CD4-positive, CD25-positive, alpha-beta regulatory T cell (primary cell): ENCODE measurements at regions not wholly inside any gene's neighbourhood (a gene's known extent, or its start where the extent isn't known, plus 50 kb on each side); places are given as distances from the start of the nearest gene placed in this dataset.

ENCODE experiments used
- ATAC-seq, 2 donors: fragments of 150-1000 bp; cut with Tn5 transposase; one replicate each; pipeline ENCODE4 v1.10.0; 2021; ENCODE audit warnings: low read depth in 2 of 2, moderate number of reproducible peaks in 2 of 2, moderate library complexity in 1 of 2
- DNase-seq, 3 donors: peaks; one replicate each; pipeline versions ENCODE4 v3.0.0 to v3.0.0-alpha.2; 2012 to 2022; ENCODE audit warnings: mixed read lengths in 1 of 3
- H3K27ac ChIP-seq: one replicate; pipeline ENCODE4 v1.7.0; 2013; ENCODE audit warnings: mild to moderate bottlenecking, low read length; ENCODE audit not compliant: insufficient read depth, poor library complexity, severe bottlenecking
- H3K27me3 ChIP-seq: one replicate; pipeline ENCODE4 v1.7.0; 2013; ENCODE audit warnings: low read length; ENCODE audit not compliant: control insufficient read depth, insufficient read depth
- H3K36me3 ChIP-seq: one replicate; pipeline ENCODE4 v1.7.0; 2013; ENCODE audit warnings: mild to moderate bottlenecking, low read length, moderate library complexity; ENCODE audit not compliant: control insufficient read depth, insufficient read depth
- H3K4me1 ChIP-seq: 2 replicates; pipeline ENCODE4 v1.7.0; 2013; ENCODE audit warnings: mild to moderate bottlenecking, low read length; ENCODE audit not compliant: insufficient read depth, control insufficient read depth, poor library complexity, severe bottlenecking
- H3K4me3 ChIP-seq: one replicate; pipeline ENCODE4 v1.7.0; 2013; ENCODE audit warnings: low read depth, mild to moderate bottlenecking, low read length, moderate library complexity
- H3K9me3 ChIP-seq, 2 experiments: 1 replicate in 1 of 2; 2 replicates in 1 of 2; pipeline ENCODE4 v1.7.0; 2013; ENCODE audit warnings: low read length in 2 of 2, mild to moderate bottlenecking in 1 of 2, moderate library complexity in 1 of 2; ENCODE audit not compliant: control insufficient read depth in 2 of 2
- H3K27ac Mint-ChIP-seq, 3 donors: one replicate each; pipeline ENCODE4 v1.8.0; 2020 to 2022; ENCODE audit warnings: mild to moderate bottlenecking in 3 of 3, mixed read lengths in 3 of 3, moderate library complexity in 2 of 3
- H3K27me3 Mint-ChIP-seq: one replicate; pipeline ENCODE4 v1.8.0; 2022; ENCODE audit warnings: mild to moderate bottlenecking, mixed read lengths
- H3K36me3 Mint-ChIP-seq: one replicate; pipeline ENCODE4 v1.8.0; 2020; ENCODE audit warnings: mixed read lengths
- H3K4me1 Mint-ChIP-seq, 4 donors: one replicate each; pipeline ENCODE4 v1.8.0; 2020 to 2022; ENCODE audit warnings: mixed read lengths in 4 of 4, mild to moderate bottlenecking in 1 of 4
- H3K4me3 Mint-ChIP-seq, 4 donors: one replicate each; pipeline ENCODE4 v1.8.0; 2020 to 2022; ENCODE audit warnings: mild to moderate bottlenecking in 4 of 4, mixed read lengths in 4 of 4, moderate library complexity in 3 of 4
- H3K9me3 Mint-ChIP-seq, 7 donors: one replicate each; pipeline ENCODE4 v1.8.0; 2020 to 2022; ENCODE audit warnings: mixed read lengths in 7 of 7, mild to moderate bottlenecking in 3 of 7, moderate library complexity in 2 of 7

- Mint-ChIP-seq H3K27me3 (no peaks in the 10 kb centered on the region), H3K4me3 (no peak overlapping the region), H3K27ac (no peak overlapping the region), H3K4me1 (peaks cover 0 to 5% (median 0%) of the 10 kb centered on the region in 4 donors), H3K36me3 (no peaks in the 10 kb centered on the region), H3K9me3 (peaks cover 0 to 10% (median 7%) of the 10 kb centered on the region in 7 donors)
- H3K27ac ChIP-seq: no peak overlapping the region
- ATAC-seq (no peak), DNase-seq (no peak)
- no peaks in the 10 kb centered on the region for H3K9me3 ChIP-seq
- no peaks in the 10 kb centered on the region for H3K27me3 ChIP-seq
- H3K4me3 ChIP-seq: no peak overlapping the region
- H3K4me1 ChIP-seq: no peaks in the 10 kb centered on the region
- H3K36me3 ChIP-seq: no peaks in the 10 kb centered on the region
Measured at GRCh38 chr18:4605212-4605611, 150.1 kb upstream of the DLGAP1 start.

GRCh38 chr18:4603955-4604354 lies 148.8 kb upstream of the DLGAP1 start:
- peaks cover 0 to 17% (median 7%) of the 10 kb centered on the region in 7 donors for H3K9me3 Mint-ChIP-seq
- Histone ChIP-seq H3K4me1 (no peaks in the 10 kb centered on the region), H3K4me3 (no peak overlapping the region), H3K27me3 (no peaks in the 10 kb centered on the region), H3K36me3 (no peaks in the 10 kb centered on the region), H3K9me3 (no peaks in the 10 kb centered on the region), H3K27ac (no peak overlapping the region)
- no peak overlapping the region for H3K4me3 Mint-ChIP-seq
- peaks cover 0 to 5% (median 0%) of the 10 kb centered on the region in 4 donors for H3K4me1 Mint-ChIP-seq
- H3K27me3 Mint-ChIP-seq: no peaks in the 10 kb centered on the region
- no peak for DNase-seq
- no peak for ATAC-seq
- no peak overlapping the region for H3K27ac Mint-ChIP-seq
- H3K36me3 Mint-ChIP-seq: no peaks in the 10 kb centered on the region

GRCh38 chr18:4599312-4599711 lies 144.2 kb upstream of the DLGAP1 start:
- H3K27ac Mint-ChIP-seq: no peak overlapping the region
- no peaks in the 10 kb centered on the region for H3K36me3 Mint-ChIP-seq
- no peaks in the 10 kb centered on the region for H3K27me3 ChIP-seq
- H3K27ac ChIP-seq: no peak overlapping the region
- no peak for DNase-seq
- no peak for ATAC-seq
- H3K4me3 ChIP-seq: no peak overlapping the region
- H3K27me3 Mint-ChIP-seq: no peaks in the 10 kb centered on the region
- H3K4me1 ChIP-seq: no peaks in the 10 kb centered on the region
- H3K4me3 Mint-ChIP-seq: no peak overlapping the region
- H3K9me3 ChIP-seq: no peaks in the 10 kb centered on the region
- H3K36me3 ChIP-seq: no peaks in the 10 kb centered on the region
- peaks cover 0 to 14% (median 4%) of the 10 kb centered on the region in 7 donors for H3K9me3 Mint-ChIP-seq
- peaks cover 0 to 2% (median 0%) of the 10 kb centered on the region in 4 donors for H3K4me1 Mint-ChIP-seq

GRCh38 chr18:4597301-4597700 lies 142.2 kb upstream of the DLGAP1 start:
- no peaks in the 10 kb centered on the region for H3K4me1 ChIP-seq
- Mint-ChIP-seq H3K27ac (no peak overlapping the region), H3K4me3 (no peak overlapping the region), H3K27me3 (no peaks in the 10 kb centered on the region), H3K36me3 (no peaks in the 10 kb centered on the region), H3K4me1 (no peaks in the 10 kb centered on the region), H3K9me3 (peaks cover 0 to 16% (median 4%) of the 10 kb centered on the region in 7 donors)
- no peaks in the 10 kb centered on the region for H3K9me3 ChIP-seq
- no peak for DNase-seq
- no peak overlapping the region for H3K4me3 ChIP-seq
- H3K36me3 ChIP-seq: no peaks in the 10 kb centered on the region
- no peaks in the 10 kb centered on the region for H3K27me3 ChIP-seq
- H3K27ac ChIP-seq: no peak overlapping the region
- ATAC-seq: no peak

- DNase-seq (no peak), ATAC-seq (no peak)
- H3K27me3 ChIP-seq: no peaks in the 10 kb centered on the region
- H3K27me3 Mint-ChIP-seq: no peaks in the 10 kb centered on the region
- H3K9me3 Mint-ChIP-seq: peaks cover 0 to 13% (median 4%) of the 10 kb centered on the region in 7 donors
- no peaks in the 10 kb centered on the region for H3K36me3 Mint-ChIP-seq
- no peaks in the 10 kb centered on the region for H3K4me1 Mint-ChIP-seq
- H3K4me3 Mint-ChIP-seq: no peak overlapping the region
- H3K4me1 ChIP-seq: no peaks in the 10 kb centered on the region
- no peak overlapping the region for H3K4me3 ChIP-seq
- H3K27ac ChIP-seq: no peak overlapping the region
- H3K36me3 ChIP-seq: no peaks in the 10 kb centered on the region
- H3K9me3 ChIP-seq: no peaks in the 10 kb centered on the region
- H3K27ac Mint-ChIP-seq: no peak overlapping the region
Measured at GRCh38 chr18:4593895-4594294, 138.8 kb upstream of the DLGAP1 start.

- Mint-ChIP-seq H3K27me3 (no peaks in the 10 kb centered on the region), H3K36me3 (no peaks in the 10 kb centered on the region), H3K4me3 (no peak overlapping the region), H3K4me1 (no peaks in the 10 kb centered on the region), H3K27ac (no peak overlapping the region), H3K9me3 (peaks cover 0 to 12% (median 6%) of the 10 kb centered on the region in 7 donors)
- no peaks in the 10 kb centered on the region for H3K4me1 ChIP-seq
- no peak for ATAC-seq
- H3K36me3 ChIP-seq: no peaks in the 10 kb centered on the region
- no peaks in the 10 kb centered on the region for H3K27me3 ChIP-seq
- no peak overlapping the region for H3K27ac ChIP-seq
- H3K4me3 ChIP-seq: no peak overlapping the region
- DNase-seq: no peak
- no peaks in the 10 kb centered on the region for H3K9me3 ChIP-seq
Measured at GRCh38 chr18:4593459-4593858, 138.4 kb upstream of the DLGAP1 start.

GRCh38 chr18:4589056-4589800 lies 134.1 kb upstream of the DLGAP1 start:
- no peaks in the 10 kb centered on the region for H3K36me3 ChIP-seq
- no peaks in the 10 kb centered on the region for H3K27me3 ChIP-seq
- no peaks in the 10 kb centered on the region for H3K4me1 ChIP-seq
- no peaks in the 10 kb centered on the region for H3K36me3 Mint-ChIP-seq
- H3K27me3 Mint-ChIP-seq: no peaks in the 10 kb centered on the region
- no peak overlapping the region for H3K4me3 Mint-ChIP-seq
- ATAC-seq: no peak
- no peak for DNase-seq
- H3K27ac Mint-ChIP-seq: no peak overlapping the region
- no peak overlapping the region for H3K4me3 ChIP-seq
- no peak overlapping the region for H3K27ac ChIP-seq
- no peaks in the 10 kb centered on the region for H3K4me1 Mint-ChIP-seq
- H3K9me3 ChIP-seq: peaks cover 0 to 3% of the 10 kb centered on the region in 2 experiments
- H3K9me3 Mint-ChIP-seq: peaks cover 3 to 12% (median 8%) of the 10 kb centered on the region in 7 donors

- Histone ChIP-seq H3K27me3 (no peaks in the 10 kb centered on the region), H3K9me3 (peaks cover 0 to 3% of the 10 kb centered on the region in 2 experiments), H3K4me1 (no peaks in the 10 kb centered on the region), H3K27ac (no peak overlapping the region), H3K4me3 (no peak overlapping the region), H3K36me3 (no peaks in the 10 kb centered on the region)
- DNase-seq: no peak
- no peak for ATAC-seq
- no peaks in the 10 kb centered on the region for H3K36me3 Mint-ChIP-seq
- no peaks in the 10 kb centered on the region for H3K4me1 Mint-ChIP-seq
- peaks cover 4 to 10% (median 6%) of the 10 kb centered on the region in 7 donors for H3K9me3 Mint-ChIP-seq
- H3K27ac Mint-ChIP-seq: no peak overlapping the region
- no peaks in the 10 kb centered on the region for H3K27me3 Mint-ChIP-seq
- no peak overlapping the region for H3K4me3 Mint-ChIP-seq
Measured at GRCh38 chr18:4587204-4587603, 132.1 kb upstream of the DLGAP1 start.
